HCT116 (cell line): ENCODE measurements at regions not wholly inside any gene's neighbourhood (a gene's known extent, or its start where the extent isn't known, plus 50 kb on each side); places are given as distances from the start of the nearest gene placed in this dataset.

Experiments used
- ATAC-seq: fragments of 200-7000 bp; cut with Tn5 transposase; 2 replicates; pipeline ENCODE4 v1.9.1; 2020; ENCODE audit warnings: mild to moderate bottlenecking, moderate library complexity
- BruUV-seq: library from RNA; stranded (reverse); fragments of 400-500 nt; replicated peaks from 2 replicates; lab custom pipeline; 2021; lab: Mats Ljungman, UMichigan
- CTCF ChIA-PET: fragments of 300-600 bp; sonication (Branson Sonifier 250); formaldehyde crosslinking; loops from one replicate; lab custom pipeline; 2021; ENCODE audit warnings: antibody characterized with exemption; lab: Charles Lee
- POLR2A ChIA-PET: fragments of 300-600, 350-600 bp; sonication (Branson Sonifier 250); formaldehyde crosslinking; loops from one replicate; lab custom pipeline; 2021; ENCODE audit warnings: antibody characterized with exemption; lab: Charles Lee
- RAD21 ChIA-PET, 2 experiments: fragments of 300-600 bp; sonication (Branson Sonifier 250); formaldehyde crosslinking; loops; one replicate each; lab custom pipeline; 2023; ENCODE audit warnings: low total read pairs in 2 of 2; ENCODE audit not compliant: uncharacterized antibody in 2 of 2, unreplicated experiment in 2 of 2, low non-redundant PET in 1 of 2; lab: Charles Lee
- DNase-seq: peaks from one replicate; pipeline ENCODE4 v3.0.0-alpha.2; 2010; ENCODE audit warnings: low read depth, low spot score
- H2AFZ ChIP-seq: fragments of 200-600 bp; shearing (Covaris generic), sonication (generic); 2 replicates; pipeline ENCODE4 v1.6.1; 2017; ENCODE audit warnings: low read depth, mixed run types, mixed read lengths, antibody characterized with exemption, low read length; ENCODE audit not compliant: poor library complexity, severe bottlenecking
- H3K27ac ChIP-seq: 2 replicates; pipeline ENCODE4 v1.5.1; 2012; ENCODE audit warnings: low read depth, low read length
- H3K27me3 ChIP-seq: fragments of 200-600 bp; sonication (generic); 2 replicates; pipeline ENCODE4 v1.6.1; 2016; ENCODE audit warnings: mixed run types, low read length, mixed read lengths; ENCODE audit not compliant: insufficient read depth
- H3K36me3 ChIP-seq, 2 experiments: fragments of 200-500 bp in 1 of 2; fragments of 200-600 bp in 1 of 2; sonication (Bioruptor generic) in 1 of 2; sonication (generic) in 1 of 2; 2 replicates each; pipeline versions ENCODE4 v1.5.1 to v1.6.1; 2014 to 2016; ENCODE audit warnings: low read length in 2 of 2, inconsistent platforms in 1 of 2, mixed read lengths in 1 of 2, mixed run types in 1 of 2; ENCODE audit not compliant: insufficient read depth in 2 of 2, control insufficient read depth in 1 of 2
- H3K4me1 ChIP-seq, 2 experiments: fragments of 200-600 bp in 1 of 2; sonication (generic) in 1 of 2; 2 replicates each; pipeline versions ENCODE4 v1.5.1 to v1.6.1; 2012 to 2017; ENCODE audit warnings: low read length in 2 of 2, inconsistent platforms in 1 of 2, mild to moderate bottlenecking in 1 of 2, mixed read lengths in 1 of 2, mixed run types in 1 of 2, moderate library complexity in 1 of 2; ENCODE audit not compliant: insufficient read depth in 2 of 2, control insufficient read depth in 1 of 2
- H3K4me2 ChIP-seq: fragments of 200-600 bp; sonication (generic); 2 replicates; pipeline ENCODE4 v1.6.1; 2017; ENCODE audit warnings: mixed run types, low read length, mixed read lengths
- H3K4me3 ChIP-seq, 2 experiments: fragments of 200-600 bp in 1 of 2; sonication (generic) in 1 of 2; replicated peaks in 1 of 2; 2 replicates each; pipeline ENCODE4 v1.5.1; 2011 to 2016; ENCODE audit warnings: low read length in 2 of 2, control low read depth in 1 of 2, low read depth in 1 of 2, mild to moderate bottlenecking in 1 of 2, mixed read lengths in 1 of 2, mixed run types in 1 of 2
- H3K79me2 ChIP-seq: fragments of 200-600 bp; sonication (generic); 2 replicates; pipeline ENCODE4 v1.6.1; 2017; ENCODE audit warnings: mild to moderate bottlenecking, mixed run types, low read length, moderate library complexity, mixed read lengths; ENCODE audit not compliant: insufficient read depth
- H3K9ac ChIP-seq: fragments of 200-600 bp; sonication (generic); 2 replicates; pipeline ENCODE4 v1.6.1; 2016; ENCODE audit warnings: low read length, mixed read lengths
- H3K9me2 ChIP-seq: fragments of 200-600 bp; sonication (generic), shearing (Covaris generic); 2 replicates; pipeline ENCODE4 v1.6.1; 2017; ENCODE audit warnings: mixed run types, mild to moderate bottlenecking, moderate library complexity; ENCODE audit not compliant: insufficient read depth
- H3K9me3 ChIP-seq, 2 experiments: fragments of 200-500 bp in 1 of 2; fragments of 200-600 bp in 1 of 2; sonication (Bioruptor generic) in 1 of 2; sonication (generic) in 1 of 2; 2 replicates each; pipeline ENCODE4 v1.6.1; 2014 to 2017; ENCODE audit warnings: low read length in 2 of 2, mixed read lengths in 2 of 2, inconsistent platforms in 1 of 2, low read depth in 1 of 2, mild to moderate bottlenecking in 1 of 2, mixed run types in 1 of 2, moderate library complexity in 1 of 2; ENCODE audit not compliant: control insufficient read depth in 1 of 2, insufficient read depth in 1 of 2
- H4K20me1 ChIP-seq: fragments of 200-600 bp; sonication (generic), shearing (Covaris generic); 2 replicates; pipeline ENCODE4 v1.6.1; 2017; ENCODE audit warnings: mixed run types, mild to moderate bottlenecking, moderate library complexity; ENCODE audit not compliant: insufficient read depth
- EGR1 ChIP-seq: IDR thresholded peaks from 2 replicates; pipeline ENCODE4 v1.6.1; 2012; ENCODE audit warnings: low read depth
- ELF1 ChIP-seq: IDR thresholded peaks from 2 replicates; pipeline ENCODE4 v1.6.1; 2012; ENCODE audit warnings: low read depth, borderline replicate concordance
- EZH2 ChIP-seq: fragments of 200-600 bp; sonication (generic); IDR thresholded peaks from 2 replicates; pipeline ENCODE4 v1.6.1; 2017; ENCODE audit warnings: antibody characterized with exemption, mixed run types
- EZH2phosphoT487 ChIP-seq: fragments of 200-600 bp; IDR thresholded peaks from 2 replicates; pipeline ENCODE4 v1.6.1; 2018; ENCODE audit warnings: antibody characterized with exemption, borderline replicate concordance
- FOSL1 ChIP-seq: IDR thresholded peaks from 2 replicates; pipeline ENCODE4 v1.6.1; 2012; ENCODE audit warnings: low read depth
- SIN3A ChIP-seq: IDR thresholded peaks from 2 replicates; pipeline ENCODE4 v1.6.1; 2012; ENCODE audit warnings: low read depth
- SP1 ChIP-seq: IDR thresholded peaks from 2 replicates; pipeline ENCODE4 v1.6.1; 2012; ENCODE audit warnings: low read depth
- TCF7L2 ChIP-seq: IDR thresholded peaks from 2 replicates; pipeline ENCODE4 v1.7.0; 2011; ENCODE audit warnings: borderline replicate concordance, inconsistent platforms; ENCODE audit not compliant: insufficient read depth, insufficient read length; ENCODE audit errors: extremely low read depth
- YY1 ChIP-seq: IDR thresholded peaks from 2 replicates; pipeline ENCODE4 v1.6.1; 2011; ENCODE audit warnings: low read length, low read depth, moderate library complexity, mild to moderate bottlenecking; ENCODE audit not compliant: insufficient replicate concordance; ENCODE audit errors: extremely low read depth
- ZFX ChIP-seq: fragments of 450-650 bp; IDR thresholded peaks from 2 replicates; pipeline ENCODE4 v1.6.1; 2017
- intact Hi-C: fragments of 100-400 bp; cut with micrococcal nuclease; formaldehyde crosslinking; loops from 2 replicates; pipeline ENCODE4 v1.10.0; 2022
- TF ChIP-seq, protein P1 (sequence below), 3 experiments: fragments of 200-600 bp in 1 of 3; sonication (generic) in 1 of 3; IDR thresholded peaks in 2 of 3; conservative IDR thresholded peaks in 1 of 3; 2 replicates each; pipeline ENCODE4 v1.5.1; 2012 to 2017; ENCODE audit warnings: low read depth in 2 of 3, low read length in 2 of 3, antibody characterized with exemption in 1 of 3, borderline replicate concordance in 1 of 3, control low read depth in 1 of 3, mild to moderate bottlenecking in 1 of 3, mixed read lengths in 1 of 3, mixed run types in 1 of 3, moderate library complexity in 1 of 3; ENCODE audit not compliant: insufficient read depth in 1 of 3

GRCh38 chr5:116756531-116756930, 181.9 kb upstream of the SEMA6A start:
- CTCF ChIA-PET, result no interaction called here

DNA sequence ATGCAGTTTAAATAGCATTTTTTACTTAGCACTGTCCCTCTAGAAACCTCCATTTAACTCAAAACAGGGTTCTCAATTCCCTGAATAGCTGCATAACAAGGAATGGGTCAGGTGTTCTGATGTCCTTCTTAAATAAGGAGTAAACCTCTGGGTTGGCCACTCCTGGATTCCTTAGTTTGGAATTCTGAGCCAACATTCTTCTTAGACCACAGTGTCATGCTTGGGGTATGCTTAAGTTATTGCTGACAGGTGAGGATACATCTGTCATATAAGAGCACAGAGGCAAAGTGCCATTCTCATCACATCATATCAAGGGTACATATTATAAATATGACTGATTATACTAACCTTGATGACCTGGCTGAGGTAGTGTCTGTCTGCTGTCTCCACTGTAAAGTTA, 179.9 kb upstream of the SEMA6A start:
- BruUV-seq, result no TSS peak
- DNase-seq, result no peak
- H3K9ac ChIP-seq, result no peak overlapping the region

More at GRCh38 chr5:116756531-116756930, 181.9 kb upstream of the SEMA6A start:
- ChIA-PET RAD21 (no interaction called here), POLR2A (no interaction called here)
- H3K4me1 ChIP-seq, result no peaks in the 10 kb centered on the region
- H3K79me2 ChIP-seq, result no peaks in the 10 kb centered on the region
- no peak for DNase-seq
- H3K9me3 ChIP-seq, result no peaks in the 10 kb centered on the region
- H3K4me3 ChIP-seq, result no peak overlapping the region
- H3K9ac ChIP-seq, result no peak overlapping the region
- intact Hi-C loops, result no loop called here
- no peak overlapping the region for H3K27ac ChIP-seq
- no TSS peak for BruUV-seq
- no peaks in the 10 kb centered on the region for H3K27me3 ChIP-seq
- H3K9me2 ChIP-seq, result no peaks in the 10 kb centered on the region
- no peak overlapping the region for H3K4me2 ChIP-seq
- peak; percentile 54 for ATAC-seq
- no peak for TF ChIP-seq FOSL1
- TF ChIP-seq, protein P1, sequence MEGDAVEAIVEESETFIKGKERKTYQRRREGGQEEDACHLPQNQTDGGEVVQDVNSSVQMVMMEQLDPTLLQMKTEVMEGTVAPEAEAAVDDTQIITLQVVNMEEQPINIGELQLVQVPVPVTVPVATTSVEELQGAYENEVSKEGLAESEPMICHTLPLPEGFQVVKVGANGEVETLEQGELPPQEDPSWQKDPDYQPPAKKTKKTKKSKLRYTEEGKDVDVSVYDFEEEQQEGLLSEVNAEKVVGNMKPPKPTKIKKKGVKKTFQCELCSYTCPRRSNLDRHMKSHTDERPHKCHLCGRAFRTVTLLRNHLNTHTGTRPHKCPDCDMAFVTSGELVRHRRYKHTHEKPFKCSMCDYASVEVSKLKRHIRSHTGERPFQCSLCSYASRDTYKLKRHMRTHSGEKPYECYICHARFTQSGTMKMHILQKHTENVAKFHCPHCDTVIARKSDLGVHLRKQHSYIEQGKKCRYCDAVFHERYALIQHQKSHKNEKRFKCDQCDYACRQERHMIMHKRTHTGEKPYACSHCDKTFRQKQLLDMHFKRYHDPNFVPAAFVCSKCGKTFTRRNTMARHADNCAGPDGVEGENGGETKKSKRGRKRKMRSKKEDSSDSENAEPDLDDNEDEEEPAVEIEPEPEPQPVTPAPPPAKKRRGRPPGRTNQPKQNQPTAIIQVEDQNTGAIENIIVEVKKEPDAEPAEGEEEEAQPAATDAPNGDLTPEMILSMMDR (IDR thresholded peaks at IDR 0.05 in 2 of 3, conservative IDR thresholded peaks at IDR 0.05 in 1 of 3; ENCODE audit: borderline replicate concordance in 1 of 3, insufficient read depth in 1 of 3, low read depth in 2 of 3, low read length in 2 of 3), result 0 out of 6 replicates have a peak, but pooled peaks of 1 of the 3 experiments have one; percentile 12
- no peaks in the 10 kb centered on the region for H3K36me3 ChIP-seq
- no peaks in the 10 kb centered on the region for H4K20me1 ChIP-seq
- no peak overlapping the region for H2AFZ ChIP-seq

More for the DNA sequence above, 179.9 kb upstream of the SEMA6A start:
- H2AFZ ChIP-seq, result no peak overlapping the region
- no peak for TF ChIP-seq TCF7L2
- no peak for TF ChIP-seq EGR1
- no peak for TF ChIP-seq SIN3A
- no peak for TF ChIP-seq EZH2phosphoT487
- no peak for TF ChIP-seq FOSL1
- TF ChIP-seq EZH2, result no peak
- TF ChIP-seq ZFX, result no peak
- TF ChIP-seq SP1, result no peak
- TF ChIP-seq, protein P1 (IDR thresholded peaks at IDR 0.05 in 2 of 3, conservative IDR thresholded peaks at IDR 0.05 in 1 of 3; ENCODE audit: borderline replicate concordance in 1 of 3, insufficient read depth in 1 of 3, low read depth in 2 of 3, low read length in 2 of 3), result no peak
- TF ChIP-seq YY1, result no peak
- no peak for TF ChIP-seq ELF1
- TF ChIP-seq, all 23 proteins: peak for 0
- Histone ChIP-seq H3K27ac (no peak overlapping the region), H3K4me3 (no peak overlapping the region), H3K4me2 (no peak overlapping the region), H3K4me1 (no peaks in the 10 kb centered on the region), H3K9me3 (no peaks in the 10 kb centered on the region), H3K27me3 (no peaks in the 10 kb centered on the region), H3K36me3 (no peaks in the 10 kb centered on the region), H3K79me2 (no peaks in the 10 kb centered on the region), H4K20me1 (no peaks in the 10 kb centered on the region), H3K9me2 (no peaks in the 10 kb centered on the region)
- CTCF ChIA-PET, result no interaction called here
- RAD21 ChIA-PET, result no interaction called here
- intact Hi-C loops, result no loop called here
- POLR2A ChIA-PET, result no interaction called here
- no peak for ATAC-seq
